ENCODE measurements at regions not wholly inside any gene's neighbourhood (a gene's known extent, or its start where the extent isn't known, plus 50 kb on each side); places are given as distances from the start of the nearest gene placed in this dataset.

GRCh38 chr2:88845772-88846661 is 154.5 kb downstream of the RPIA start:
- TF ChIP-seq CTCF (conservative IDR thresholded peaks at IDR 0.05; ENCODE audit: low read depth, low read length) = no peak
- TF ChIP-seq EZH2phosphoT487 (IDR thresholded peaks at IDR 0.05; ENCODE audit: borderline replicate concordance, low read length) = no peak
- no peak for TF ChIP-seq EZH2 (IDR thresholded peaks at IDR 0.05; ENCODE audit: low read length, unreplicated experiment)
